Progenitor cell of endocrine pancreas (in vitro differentiated cells): ENCODE measurements at regions not wholly inside any gene's neighbourhood (a gene's known extent, or its start where the extent isn't known, plus 50 kb on each side); places are given as distances from the start of the nearest gene placed in this dataset.

ENCODE experiments used
- DNase-seq: peaks from one replicate; pipeline ENCODE4 v3.0.0; 2021; ENCODE audit warnings: low spot score; ENCODE audit not compliant: unreplicated experiment
- H3K27ac Mint-ChIP-seq: 2 replicates; pipeline ENCODE4 v1.8.0; 2021; ENCODE audit warnings: mild to moderate bottlenecking, moderate library complexity, mixed read lengths
- H3K27me3 Mint-ChIP-seq: 2 replicates; pipeline ENCODE4 v1.8.0; 2021; ENCODE audit warnings: mixed read lengths
- H3K36me3 Mint-ChIP-seq: 2 replicates; pipeline ENCODE4 v1.8.0; 2022; ENCODE audit warnings: mixed read lengths; ENCODE audit not compliant: insufficient read depth
- H3K4me1 Mint-ChIP-seq: 2 replicates; pipeline ENCODE4 v1.8.0; 2021; ENCODE audit warnings: low read depth, mixed read lengths
- H3K4me3 Mint-ChIP-seq: 2 replicates; pipeline ENCODE4 v1.8.0; 2021; ENCODE audit warnings: low read depth, mild to moderate bottlenecking, moderate library complexity, mixed read lengths
- H3K9me3 Mint-ChIP-seq: 2 replicates; pipeline ENCODE4 v1.8.0; 2021; ENCODE audit warnings: low read depth, mixed read lengths
- TF ChIP-seq, protein P1 (sequence below): fragments of 200-600 bp; sonication (generic); IDR thresholded peaks from one replicate; pipeline ENCODE4 v1.5.0; 2021; ENCODE audit warnings: antibody characterized with exemption, mild to moderate bottlenecking; ENCODE audit not compliant: unreplicated experiment

GRCh38 chr4:184282895-184283654, 65.4 kb upstream of the ENPP6 start:
- no peak for DNase-seq
- H3K36me3 Mint-ChIP-seq = no peaks in the 10 kb centered on the region
- peaks cover 15% of the 10 kb centered on the region for H3K4me1 Mint-ChIP-seq
- H3K9me3 Mint-ChIP-seq = no peaks in the 10 kb centered on the region
- TF ChIP-seq, protein P1, sequence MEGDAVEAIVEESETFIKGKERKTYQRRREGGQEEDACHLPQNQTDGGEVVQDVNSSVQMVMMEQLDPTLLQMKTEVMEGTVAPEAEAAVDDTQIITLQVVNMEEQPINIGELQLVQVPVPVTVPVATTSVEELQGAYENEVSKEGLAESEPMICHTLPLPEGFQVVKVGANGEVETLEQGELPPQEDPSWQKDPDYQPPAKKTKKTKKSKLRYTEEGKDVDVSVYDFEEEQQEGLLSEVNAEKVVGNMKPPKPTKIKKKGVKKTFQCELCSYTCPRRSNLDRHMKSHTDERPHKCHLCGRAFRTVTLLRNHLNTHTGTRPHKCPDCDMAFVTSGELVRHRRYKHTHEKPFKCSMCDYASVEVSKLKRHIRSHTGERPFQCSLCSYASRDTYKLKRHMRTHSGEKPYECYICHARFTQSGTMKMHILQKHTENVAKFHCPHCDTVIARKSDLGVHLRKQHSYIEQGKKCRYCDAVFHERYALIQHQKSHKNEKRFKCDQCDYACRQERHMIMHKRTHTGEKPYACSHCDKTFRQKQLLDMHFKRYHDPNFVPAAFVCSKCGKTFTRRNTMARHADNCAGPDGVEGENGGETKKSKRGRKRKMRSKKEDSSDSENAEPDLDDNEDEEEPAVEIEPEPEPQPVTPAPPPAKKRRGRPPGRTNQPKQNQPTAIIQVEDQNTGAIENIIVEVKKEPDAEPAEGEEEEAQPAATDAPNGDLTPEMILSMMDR = no peak
- peak overlapping the region; percentile 18 for H3K27ac Mint-ChIP-seq
- H3K27me3 Mint-ChIP-seq = no peaks in the 10 kb centered on the region
- H3K4me3 Mint-ChIP-seq = no peak overlapping the region

- peaks cover 8% of the 10 kb centered on the region for H3K4me1 Mint-ChIP-seq
- no peak overlapping the region for H3K4me3 Mint-ChIP-seq
- DNase-seq = no peak
- H3K9me3 Mint-ChIP-seq = peaks cover 4% of the 10 kb centered on the region
- no peaks in the 10 kb centered on the region for H3K36me3 Mint-ChIP-seq
- H3K27ac Mint-ChIP-seq = peak overlapping the region; percentile 29
- H3K27me3 Mint-ChIP-seq = no peaks in the 10 kb centered on the region
- TF ChIP-seq, protein P1 = peak; percentile 42
Measured at GRCh38 chr4:184282251-184282713, 64.6 kb upstream of the ENPP6 start.

DNA sequence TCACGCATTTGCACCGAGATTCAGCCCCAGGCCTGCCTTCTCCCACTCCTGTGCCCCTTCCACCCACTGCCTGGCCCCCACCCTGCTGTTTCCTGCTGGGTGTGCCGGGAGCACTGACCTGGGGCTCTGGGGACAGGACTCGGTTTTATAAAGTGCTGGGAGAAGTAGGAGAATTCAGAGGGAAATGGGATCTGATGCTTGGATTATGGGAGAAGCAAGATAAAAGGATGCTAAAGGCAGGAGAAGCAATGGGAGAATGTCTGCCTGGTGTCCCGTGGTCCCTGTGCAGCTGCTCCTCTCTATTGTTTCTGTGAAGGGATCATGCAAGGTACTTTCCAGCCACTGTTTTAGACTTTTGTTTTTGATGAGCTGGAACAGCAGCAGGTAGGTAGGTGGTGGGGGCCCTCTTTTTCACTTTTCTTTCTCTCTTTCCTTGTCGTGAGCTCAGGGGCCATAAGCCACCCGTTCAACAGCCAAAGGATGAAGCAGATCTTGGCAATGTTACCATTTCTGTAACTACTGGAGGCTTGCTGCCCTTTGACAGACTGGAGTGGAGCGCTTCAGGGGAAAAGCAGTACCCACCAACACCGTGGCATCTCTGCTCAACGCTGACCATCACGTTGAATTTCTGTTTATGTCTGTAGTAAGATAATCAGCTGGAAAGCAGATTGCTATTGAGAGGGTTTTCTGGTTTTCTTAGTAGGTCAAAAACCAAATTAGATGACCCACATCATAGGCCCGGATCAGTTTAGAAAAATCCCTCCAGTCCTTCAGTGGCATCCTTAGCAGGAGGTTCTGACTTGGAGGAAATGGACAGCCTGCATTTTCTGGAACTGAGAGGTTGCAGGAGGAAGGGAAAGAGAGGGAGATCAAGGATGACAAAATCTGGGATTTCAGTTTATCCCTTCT, 63.8 kb upstream of the ENPP6 start:
- no peak overlapping the region for H3K4me3 Mint-ChIP-seq
- H3K9me3 Mint-ChIP-seq = peaks cover 8% of the 10 kb centered on the region

DNA sequence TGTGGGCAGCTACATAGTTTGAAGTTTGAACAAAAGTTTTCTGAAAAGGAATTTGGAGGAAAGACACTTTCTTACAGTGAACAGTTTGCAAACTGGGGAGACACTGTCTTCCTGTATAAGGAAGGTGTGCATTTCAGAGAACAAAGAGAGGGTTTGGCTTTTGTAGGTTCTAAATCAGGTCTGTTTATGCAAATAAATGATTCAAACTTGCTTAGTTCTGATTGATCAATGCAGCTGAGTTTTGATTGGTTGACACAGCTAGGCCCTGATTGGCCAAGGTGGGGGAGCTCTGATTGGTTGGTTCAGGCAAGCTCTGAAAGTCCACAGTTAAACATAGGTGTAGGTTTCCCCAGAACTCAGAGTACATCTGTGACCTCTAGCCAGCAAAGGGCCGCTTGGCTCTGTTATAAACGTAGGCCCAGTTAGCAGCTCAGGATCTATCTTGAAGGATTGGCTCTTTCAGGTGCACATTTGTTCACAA, 63.0 kb upstream of the ENPP6 start:
- DNase-seq = no peak
- H3K9me3 Mint-ChIP-seq = peaks cover 11% of the 10 kb centered on the region
- no peaks in the 10 kb centered on the region for H3K27me3 Mint-ChIP-seq
- H3K36me3 Mint-ChIP-seq = peaks cover 4% of the 10 kb centered on the region
- no peak overlapping the region for H3K4me3 Mint-ChIP-seq
- H3K4me1 Mint-ChIP-seq = peaks cover 8% of the 10 kb centered on the region
- no peak overlapping the region for H3K27ac Mint-ChIP-seq
- TF ChIP-seq, protein P1 = no peak

More for the DNA sequence above, 63.8 kb upstream of the ENPP6 start:
- Mint-ChIP-seq H3K36me3 (peaks cover 3% of the 10 kb centered on the region), H3K27me3 (no peaks in the 10 kb centered on the region), H3K4me1 (peaks cover 8% of the 10 kb centered on the region), H3K27ac (no peak overlapping the region)
- DNase-seq = no peak
- TF ChIP-seq, protein P1 = no peak

- H3K36me3 Mint-ChIP-seq = peaks cover 4% of the 10 kb centered on the region
- H3K27ac Mint-ChIP-seq = no peak overlapping the region
- no peaks in the 10 kb centered on the region for H3K27me3 Mint-ChIP-seq
- no peak for DNase-seq
- TF ChIP-seq, protein P1 = no peak
- no peak overlapping the region for H3K4me3 Mint-ChIP-seq
- H3K9me3 Mint-ChIP-seq = peaks cover 11% of the 10 kb centered on the region
- H3K4me1 Mint-ChIP-seq = peaks cover 8% of the 10 kb centered on the region
Measured at GRCh38 chr4:184280137-184280536, 62.5 kb upstream of the ENPP6 start.
